Activated B cell treated with CpG ODN at 0.5 μM for 24 hours (primary cell): ENCODE measurements at regions not wholly inside any gene's neighbourhood (a gene's known extent, or its start where the extent isn't known, plus 50 kb on each side); places are given as distances from the start of the nearest gene placed in this dataset.

Source experiments
- ATAC-seq: fragments of 200-7000 bp; cut with Tn5 transposase; one replicate; pipeline ENCODE4 v1.10.0; 2021; ENCODE audit warnings: low read depth, mild to moderate bottlenecking, moderate library complexity
- CTCF ChIA-PET: fragments of 350-600 bp; sonication (Branson Sonifier 250); formaldehyde crosslinking; loops from one replicate; lab custom pipeline; 2021; ENCODE audit warnings: antibody characterized with exemption; lab: Charles Lee
- POLR2A ChIA-PET: fragments of 350-600 bp; sonication (Branson Sonifier 250); formaldehyde crosslinking; loops from one replicate; lab custom pipeline; 2021; ENCODE audit warnings: antibody characterized with exemption; lab: Charles Lee
- DNase-seq: peaks from one replicate; pipeline ENCODE4 v3.0.0; 2022
- H3K27ac Mint-ChIP-seq: one replicate; pipeline ENCODE4 v1.8.0; 2020; ENCODE audit warnings: mixed read lengths
- H3K27me3 Mint-ChIP-seq: one replicate; pipeline ENCODE4 v1.8.0; 2021; ENCODE audit warnings: mixed read lengths
- H3K36me3 Mint-ChIP-seq: one replicate; pipeline ENCODE4 v1.8.0; 2021; ENCODE audit warnings: low read depth, mixed read lengths
- H3K4me1 Mint-ChIP-seq: one replicate; pipeline ENCODE4 v1.8.0; 2021; ENCODE audit warnings: mixed read lengths
- H3K4me3 Mint-ChIP-seq: one replicate; pipeline ENCODE4 v1.8.0; 2020; ENCODE audit warnings: mild to moderate bottlenecking, mixed read lengths
- H3K9me3 Mint-ChIP-seq: one replicate; pipeline ENCODE4 v1.8.0; 2020; ENCODE audit warnings: mixed read lengths
- CTCF ChIP-seq: fragments of 200-600 bp; IDR thresholded peaks from one replicate; pipeline ENCODE4 v1.8.0; 2022; ENCODE audit warnings: antibody characterized with exemption, mild to moderate bottlenecking
- intact Hi-C: fragments of 100-400 bp; cut with micrococcal nuclease; formaldehyde crosslinking; loops from one replicate; pipeline ENCODE4 v1.15.1; 2024

GRCh38 chr12:61384511-61384910, 875.7 kb upstream of the USP15 start:
- H3K4me1 Mint-ChIP-seq: no peaks in the 10 kb centered on the region
- TF ChIP-seq CTCF: no peak
- intact Hi-C loops: no loop called here
- CTCF ChIA-PET: no interaction called here
- DNase-seq: no peak
- H3K4me3 Mint-ChIP-seq: no peak overlapping the region
- no peaks in the 10 kb centered on the region for H3K36me3 Mint-ChIP-seq
- peaks cover 14% of the 10 kb centered on the region for H3K9me3 Mint-ChIP-seq
- POLR2A ChIA-PET: no interaction called here
- no peaks in the 10 kb centered on the region for H3K27me3 Mint-ChIP-seq
- no peak for ATAC-seq
- no peak overlapping the region for H3K27ac Mint-ChIP-seq

GRCh38 chr12:61385771-61386170, 874.4 kb upstream of the USP15 start:
- intact Hi-C loops: no loop called here
- CTCF ChIA-PET: no interaction called here
- ATAC-seq (no peak), DNase-seq (no peak)
- Mint-ChIP-seq H3K27me3 (no peaks in the 10 kb centered on the region), H3K9me3 (peaks cover 16% of the 10 kb centered on the region), H3K4me1 (no peaks in the 10 kb centered on the region), H3K27ac (no peak overlapping the region), H3K36me3 (no peaks in the 10 kb centered on the region), H3K4me3 (no peak overlapping the region)
- POLR2A ChIA-PET: no interaction called here
- TF ChIP-seq CTCF: no peak

GRCh38 chr12:61397668-61398067, 862.5 kb upstream of the USP15 start:
- ATAC-seq (no peak), DNase-seq (no peak)
- ChIA-PET POLR2A (no interaction called here), CTCF (no interaction called here)
- Mint-ChIP-seq H3K9me3 (peaks cover 12% of the 10 kb centered on the region), H3K4me3 (no peak overlapping the region), H3K36me3 (no peaks in the 10 kb centered on the region), H3K27ac (no peak overlapping the region), H3K27me3 (no peaks in the 10 kb centered on the region), H3K4me1 (no peaks in the 10 kb centered on the region)
- intact Hi-C loops: no loop called here
- TF ChIP-seq CTCF: no peak

- intact Hi-C loops: no loop called here
- Mint-ChIP-seq H3K27ac (no peak overlapping the region), H3K4me3 (no peak overlapping the region), H3K4me1 (no peaks in the 10 kb centered on the region), H3K36me3 (no peaks in the 10 kb centered on the region), H3K9me3 (peaks cover 5% of the 10 kb centered on the region), H3K27me3 (no peaks in the 10 kb centered on the region)
- no peak for TF ChIP-seq CTCF
- ChIA-PET POLR2A (no interaction called here), CTCF (no interaction called here)
- ATAC-seq (no peak), DNase-seq (no peak)
Measured at GRCh38 chr12:61412201-61412600, 848.0 kb upstream of the USP15 start.

GRCh38 chr12:61414470-61414869, 845.7 kb upstream of the USP15 start:
- H3K27ac Mint-ChIP-seq: no peak overlapping the region
- intact Hi-C loops: no loop called here
- TF ChIP-seq CTCF: no peak
- no peak overlapping the region for H3K4me3 Mint-ChIP-seq
- POLR2A ChIA-PET: no interaction called here
- H3K36me3 Mint-ChIP-seq: no peaks in the 10 kb centered on the region
- DNase-seq (no peak), ATAC-seq (no peak)
- H3K9me3 Mint-ChIP-seq: peaks cover 2% of the 10 kb centered on the region
- no peaks in the 10 kb centered on the region for H3K27me3 Mint-ChIP-seq
- H3K4me1 Mint-ChIP-seq: no peaks in the 10 kb centered on the region
- CTCF ChIA-PET: no interaction called here
